ENCODE measurements at regions not wholly inside any gene's neighbourhood (a gene's known extent, or its start where the extent isn't known, plus 50 kb on each side); places are given as distances from the start of the nearest gene placed in this dataset.

GRCh38 chrX:115948018-115948923, 222.3 kb upstream of the AGTR2 start:
- H3K4me1 ChIP-seq: no peaks in the 10 kb centered on the region
- H3K36me3 ChIP-seq: no peaks in the 10 kb centered on the region
- no peak for DNase-seq (ENCODE audit: extremely low spot score in 2 of 2)
- intact Hi-C loops (cut with DNase I): no loop called here
- TF ChIP-seq CTCF (IDR thresholded peaks at IDR 0.05) (no peak), POLR2AphosphoS5 (IDR thresholded peaks at IDR 0.05; ENCODE audit: insufficient read depth in 1 of 2, low read depth in 1 of 2) (no peak), POLR2A (IDR thresholded peaks at IDR 0.05) (no peak)
- no peak overlapping the region for H3K4me3 ChIP-seq
- no peaks in the 10 kb centered on the region for H3K27me3 ChIP-seq
- no peaks in the 10 kb centered on the region for H3K9me3 ChIP-seq
- H3K27ac ChIP-seq: no peak overlapping the region

- Histone ChIP-seq H3K27ac (no peak overlapping the region), H3K4me3 (no peak overlapping the region)
- no peak for DNase-seq (ENCODE audit: extremely low spot score in 2 of 2)
Measured at GRCh38 chrX:115949900-115950822, 220.4 kb upstream of the AGTR2 start.

GRCh38 chrX:115952417-115953092, 218.0 kb upstream of the AGTR2 start:
- no peak for DNase-seq (ENCODE audit: extremely low spot score in 2 of 2)
- intact Hi-C loops (cut with DNase I): no loop called here
- no peaks in the 10 kb centered on the region for H3K27me3 ChIP-seq
- TF ChIP-seq POLR2AphosphoS5 (IDR thresholded peaks at IDR 0.05; ENCODE audit: insufficient read depth in 1 of 2, low read depth in 1 of 2) (no peak), CTCF (IDR thresholded peaks at IDR 0.05) (no peak), POLR2A (IDR thresholded peaks at IDR 0.05) (no peak)
- no peaks in the 10 kb centered on the region for H3K36me3 ChIP-seq
- no peaks in the 10 kb centered on the region for H3K9me3 ChIP-seq
- no peak overlapping the region for H3K27ac ChIP-seq
- H3K4me3 ChIP-seq: no peak overlapping the region
- no peaks in the 10 kb centered on the region for H3K4me1 ChIP-seq

More at GRCh38 chrX:115949900-115950822, 220.4 kb upstream of the AGTR2 start:
- Histone ChIP-seq H3K36me3 (no peaks in the 10 kb centered on the region), H3K4me1 (no peaks in the 10 kb centered on the region), H3K27me3 (no peaks in the 10 kb centered on the region), H3K9me3 (no peaks in the 10 kb centered on the region)
- intact Hi-C loops (cut with DNase I): no loop called here
- TF ChIP-seq POLR2AphosphoS5 (IDR thresholded peaks at IDR 0.05; ENCODE audit: insufficient read depth in 1 of 2, low read depth in 1 of 2): no peak
- TF ChIP-seq POLR2A (IDR thresholded peaks at IDR 0.05): no peak
- TF ChIP-seq CTCF (IDR thresholded peaks at IDR 0.05): peak in 1 of 3 experiments; percentile 15

- TF ChIP-seq CTCF (IDR thresholded peaks at IDR 0.05) (no peak), POLR2AphosphoS5 (IDR thresholded peaks at IDR 0.05; ENCODE audit: insufficient read depth in 1 of 2, low read depth in 1 of 2) (no peak), POLR2A (IDR thresholded peaks at IDR 0.05) (no peak)
Measured at GRCh38 chrX:115957862-115958490, 212.6 kb upstream of the AGTR2 start.

More at GRCh38 chrX:115957862-115958490, 212.6 kb upstream of the AGTR2 start:
- Histone ChIP-seq H3K9me3 (no peaks in the 10 kb centered on the region), H3K27ac (no peak overlapping the region), H3K4me3 (no peak overlapping the region), H3K27me3 (no peaks in the 10 kb centered on the region), H3K4me1 (no peaks in the 10 kb centered on the region), H3K36me3 (no peaks in the 10 kb centered on the region)
- intact Hi-C loops (cut with DNase I): no loop called here
- no peak for DNase-seq (ENCODE audit: extremely low spot score in 2 of 2)
